ENCODE measurements at regions not wholly inside any gene's neighbourhood (a gene's known extent, or its start where the extent isn't known, plus 50 kb on each side); places are given as distances from the start of the nearest gene placed in this dataset.
"Not testable (repeated sequence)": the region's sequence is repeated elsewhere in the genome, so short reads cannot be mapped to it uniquely, and the experiment has no call there.

- H3K4me1 ChIP-seq (ENCODE audit: control extremely low read depth in 1 of 4, control insufficient read depth in 4 of 4, insufficient read depth in 4 of 4, low read length in 3 of 4); H3K9me3 ChIP-seq (ENCODE audit: control extremely low read depth in 1 of 5, control insufficient read depth in 4 of 5, insufficient read depth in 2 of 5, low read depth in 1 of 5, low read length in 4 of 5); H3K4me3 ChIP-seq (ENCODE audit: control insufficient read depth in 1 of 7, extremely low read depth in 1 of 7, insufficient read depth in 4 of 7, low read depth in 2 of 7, low read length in 6 of 7); H3K27me3 ChIP-seq (replicated peaks in 2 of 5; ENCODE audit: control insufficient read depth in 4 of 5, insufficient read depth in 5 of 5, low read length in 4 of 5); H3K36me3 ChIP-seq (ENCODE audit: control insufficient read depth in 4 of 4, insufficient read depth in 4 of 4, low read length in 3 of 4); DNase-seq; H3K27ac ChIP-seq (ENCODE audit: insufficient read depth in 1 of 2, low read depth in 1 of 2, low read length in 2 of 2, poor library complexity in 1 of 2, severe bottlenecking in 2 of 2); CTCF ChIA-PET; POLR2A ChIA-PET: not testable (repeated sequence)
- 100% methylated on average over 1 of the region's 3 CpGs for WGBS (ENCODE audit: insufficient coverage)
Measured at GRCh38 chr11:23484146-23484545, 623.9 kb upstream of the CCDC179 start.

DNA sequence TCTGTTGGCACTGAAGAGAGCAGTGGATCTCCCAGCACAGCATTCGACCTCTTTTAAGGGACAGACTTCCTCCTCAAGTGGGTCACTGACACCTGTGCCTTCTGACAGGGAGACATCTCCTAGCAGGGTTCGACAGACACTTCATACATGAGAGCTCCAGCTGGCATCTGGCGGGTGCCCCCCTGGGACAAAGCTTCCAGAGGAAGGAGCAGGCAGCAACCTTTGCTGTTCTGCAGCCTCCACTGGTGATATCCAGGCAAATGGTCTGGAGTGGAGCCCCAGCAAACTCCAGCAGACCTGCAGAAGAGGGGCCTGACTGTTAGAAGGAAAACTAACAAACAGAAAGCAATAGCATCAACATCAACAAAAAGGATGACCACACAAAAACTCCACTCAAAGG, 624.3 kb upstream of the CCDC179 start:
- H3K27me3 ChIP-seq (replicated peaks in 2 of 5; ENCODE audit: control insufficient read depth in 4 of 5, insufficient read depth in 5 of 5, low read length in 4 of 5); H3K9me3 ChIP-seq (ENCODE audit: control extremely low read depth in 1 of 5, control insufficient read depth in 4 of 5, insufficient read depth in 2 of 5, low read depth in 1 of 5, low read length in 4 of 5); H3K27ac ChIP-seq (ENCODE audit: insufficient read depth in 1 of 2, low read depth in 1 of 2, low read length in 2 of 2, poor library complexity in 1 of 2, severe bottlenecking in 2 of 2); CTCF ChIA-PET; H3K4me3 ChIP-seq (ENCODE audit: control insufficient read depth in 1 of 7, extremely low read depth in 1 of 7, insufficient read depth in 4 of 7, low read depth in 2 of 7, low read length in 6 of 7); H3K36me3 ChIP-seq (ENCODE audit: control insufficient read depth in 4 of 4, insufficient read depth in 4 of 4, low read length in 3 of 4); DNase-seq; H3K4me1 ChIP-seq (ENCODE audit: control extremely low read depth in 1 of 4, control insufficient read depth in 4 of 4, insufficient read depth in 4 of 4, low read length in 3 of 4): not testable (repeated sequence)
- WGBS (ENCODE audit: insufficient coverage): 92% methylated on average over 2 of the region's 3 CpGs
- POLR2A ChIA-PET: interaction anchor here (0.7 kb wide), 1 partner anchor 26 kb away, joined by 3 read pairs; no protein-coding TSS in a partner anchor

DNA sequence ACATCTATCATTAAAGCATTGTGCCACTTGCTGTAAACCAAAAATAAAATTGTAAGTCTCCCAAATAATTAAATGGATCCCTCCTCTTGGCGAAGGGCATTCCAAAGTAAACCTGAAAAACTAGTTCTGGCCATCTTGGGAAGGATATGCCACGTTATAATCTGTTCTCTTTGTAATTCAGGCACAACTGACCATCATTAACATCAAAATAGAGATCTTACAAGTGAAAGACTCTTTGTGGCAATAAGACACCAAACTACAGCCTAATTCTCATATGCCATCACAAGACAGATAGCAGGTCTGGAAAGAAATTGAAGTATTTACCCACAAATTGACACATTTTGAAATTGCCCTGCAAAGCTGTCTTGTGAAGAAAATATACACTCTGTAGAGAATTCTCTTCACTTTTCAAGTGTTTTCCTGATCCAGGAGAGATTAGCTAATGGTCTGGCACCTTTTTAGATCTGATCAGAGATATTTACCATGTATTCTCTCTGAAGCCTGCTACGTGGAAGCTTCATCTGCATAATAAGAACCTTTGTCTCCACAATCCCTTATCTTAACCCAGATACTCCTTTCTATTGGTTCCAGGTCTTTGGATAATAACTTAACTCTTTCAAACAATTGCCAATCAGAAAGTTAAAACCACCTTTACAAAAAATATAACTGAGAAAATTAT, 630.4 kb upstream of the CCDC179 start:
- Histone ChIP-seq H3K9me3 (ENCODE audit: control extremely low read depth in 1 of 5, control insufficient read depth in 4 of 5, insufficient read depth in 2 of 5, low read depth in 1 of 5, low read length in 4 of 5) (no peaks in the 10 kb centered on the region), H3K36me3 (ENCODE audit: control insufficient read depth in 4 of 4, insufficient read depth in 4 of 4, low read length in 3 of 4) (no peaks in the 10 kb centered on the region), H3K4me3 (ENCODE audit: control insufficient read depth in 1 of 7, extremely low read depth in 1 of 7, insufficient read depth in 4 of 7, low read depth in 2 of 7, low read length in 6 of 7) (no peak overlapping the region), H3K27ac (ENCODE audit: insufficient read depth in 1 of 2, low read depth in 1 of 2, low read length in 2 of 2, poor library complexity in 1 of 2, severe bottlenecking in 2 of 2) (no peak overlapping the region), H3K27me3 (replicated peaks in 2 of 5; ENCODE audit: control insufficient read depth in 4 of 5, insufficient read depth in 5 of 5, low read length in 4 of 5) (no peaks in the 10 kb centered on the region), H3K4me1 (ENCODE audit: control extremely low read depth in 1 of 4, control insufficient read depth in 4 of 4, insufficient read depth in 4 of 4, low read length in 3 of 4) (no peaks in the 10 kb centered on the region)
- POLR2A ChIA-PET: no interaction called here
- CTCF ChIA-PET: no interaction called here
- DNase-seq: no peak
- 87% methylated on average over 3 of the region's 3 CpGs for WGBS (ENCODE audit: insufficient coverage)

GRCh38 chr11:23494981-23495380, 634.7 kb upstream of the CCDC179 start:
- POLR2A ChIA-PET: no interaction called here
- Histone ChIP-seq H3K9me3 (ENCODE audit: control extremely low read depth in 1 of 5, control insufficient read depth in 4 of 5, insufficient read depth in 2 of 5, low read depth in 1 of 5, low read length in 4 of 5) (no peaks in the 10 kb centered on the region), H3K27ac (ENCODE audit: insufficient read depth in 1 of 2, low read depth in 1 of 2, low read length in 2 of 2, poor library complexity in 1 of 2, severe bottlenecking in 2 of 2) (no peak overlapping the region), H3K27me3 (replicated peaks in 2 of 5; ENCODE audit: control insufficient read depth in 4 of 5, insufficient read depth in 5 of 5, low read length in 4 of 5) (no peaks in the 10 kb centered on the region), H3K36me3 (ENCODE audit: control insufficient read depth in 4 of 4, insufficient read depth in 4 of 4, low read length in 3 of 4) (no peaks in the 10 kb centered on the region), H3K4me3 (ENCODE audit: control insufficient read depth in 1 of 7, extremely low read depth in 1 of 7, insufficient read depth in 4 of 7, low read depth in 2 of 7, low read length in 6 of 7) (no peak overlapping the region), H3K4me1 (ENCODE audit: control extremely low read depth in 1 of 4, control insufficient read depth in 4 of 4, insufficient read depth in 4 of 4, low read length in 3 of 4) (no peaks in the 10 kb centered on the region)
- CTCF ChIA-PET: no interaction called here
- no CpG with 5 or more reads among the region's 2 CpGs for WGBS (ENCODE audit: insufficient coverage)
- no peak for DNase-seq

GRCh38 chr11:23496340-23496739, 636.1 kb upstream of the CCDC179 start:
- H3K4me3 ChIP-seq (ENCODE audit: control insufficient read depth in 1 of 7, extremely low read depth in 1 of 7, insufficient read depth in 4 of 7, low read depth in 2 of 7, low read length in 6 of 7): no peak overlapping the region
- 100% methylated on average over 1 of the region's 6 CpGs for WGBS (ENCODE audit: insufficient coverage)
- ChIA-PET CTCF (no interaction called here), POLR2A (no interaction called here)
- DNase-seq: no peak
- H3K9me3 ChIP-seq (ENCODE audit: control extremely low read depth in 1 of 5, control insufficient read depth in 4 of 5, insufficient read depth in 2 of 5, low read depth in 1 of 5, low read length in 4 of 5): no peaks in the 10 kb centered on the region
- no peaks in the 10 kb centered on the region for H3K36me3 ChIP-seq (ENCODE audit: control insufficient read depth in 4 of 4, insufficient read depth in 4 of 4, low read length in 3 of 4)
- H3K4me1 ChIP-seq (ENCODE audit: control extremely low read depth in 1 of 4, control insufficient read depth in 4 of 4, insufficient read depth in 4 of 4, low read length in 3 of 4): no peaks in the 10 kb centered on the region
- H3K27me3 ChIP-seq (replicated peaks in 2 of 5; ENCODE audit: control insufficient read depth in 4 of 5, insufficient read depth in 5 of 5, low read length in 4 of 5): no peaks in the 10 kb centered on the region
- no peak overlapping the region for H3K27ac ChIP-seq (ENCODE audit: insufficient read depth in 1 of 2, low read depth in 1 of 2, low read length in 2 of 2, poor library complexity in 1 of 2, severe bottlenecking in 2 of 2)

GRCh38 chr11:23497040-23497439, 636.8 kb upstream of the CCDC179 start:
- DNase-seq: peak; percentile 7 to 68 (median 48)
- H3K4me1 ChIP-seq (ENCODE audit: control extremely low read depth in 1 of 4, control insufficient read depth in 4 of 4, insufficient read depth in 4 of 4, low read length in 3 of 4): no peaks in the 10 kb centered on the region
- WGBS (ENCODE audit: insufficient coverage): no CpG with 5 or more reads among the region's 1 CpG
- no peaks in the 10 kb centered on the region for H3K9me3 ChIP-seq (ENCODE audit: control extremely low read depth in 1 of 5, control insufficient read depth in 4 of 5, insufficient read depth in 2 of 5, low read depth in 1 of 5, low read length in 4 of 5)
- H3K27me3 ChIP-seq (replicated peaks in 2 of 5; ENCODE audit: control insufficient read depth in 4 of 5, insufficient read depth in 5 of 5, low read length in 4 of 5): no peaks in the 10 kb centered on the region
- no peaks in the 10 kb centered on the region for H3K36me3 ChIP-seq (ENCODE audit: control insufficient read depth in 4 of 4, insufficient read depth in 4 of 4, low read length in 3 of 4)
- no peak overlapping the region for H3K27ac ChIP-seq (ENCODE audit: insufficient read depth in 1 of 2, low read depth in 1 of 2, low read length in 2 of 2, poor library complexity in 1 of 2, severe bottlenecking in 2 of 2)
- ChIA-PET CTCF (no interaction called here), POLR2A (no interaction called here)
- H3K4me3 ChIP-seq (ENCODE audit: control insufficient read depth in 1 of 7, extremely low read depth in 1 of 7, insufficient read depth in 4 of 7, low read depth in 2 of 7, low read length in 6 of 7): no peak overlapping the region

DNA sequence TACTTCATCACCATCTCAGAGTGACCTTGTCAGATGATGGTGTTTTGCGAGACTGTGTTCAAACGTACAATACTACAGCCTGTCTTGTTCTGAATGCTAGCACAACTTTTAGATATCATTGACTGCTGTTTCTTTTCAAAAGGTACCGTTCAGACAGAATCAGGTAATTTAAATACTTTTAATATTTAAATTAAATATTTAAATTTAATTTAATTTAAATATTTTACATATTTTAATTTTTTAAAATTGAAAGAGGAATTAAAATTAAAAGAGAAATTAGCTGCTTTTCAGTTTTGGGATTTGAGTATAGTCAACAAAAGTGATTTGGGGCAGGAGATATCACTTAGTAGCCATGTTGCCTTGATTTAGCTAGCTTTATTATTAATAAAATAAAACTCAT, 642.1 kb upstream of the CCDC179 start:
- Histone ChIP-seq H3K27ac (ENCODE audit: insufficient read depth in 1 of 2, low read depth in 1 of 2, low read length in 2 of 2, poor library complexity in 1 of 2, severe bottlenecking in 2 of 2) (no peak overlapping the region), H3K4me1 (ENCODE audit: control extremely low read depth in 1 of 4, control insufficient read depth in 4 of 4, insufficient read depth in 4 of 4, low read length in 3 of 4) (no peaks in the 10 kb centered on the region), H3K36me3 (ENCODE audit: control insufficient read depth in 4 of 4, insufficient read depth in 4 of 4, low read length in 3 of 4) (no peaks in the 10 kb centered on the region), H3K9me3 (ENCODE audit: control extremely low read depth in 1 of 5, control insufficient read depth in 4 of 5, insufficient read depth in 2 of 5, low read depth in 1 of 5, low read length in 4 of 5) (no peaks in the 10 kb centered on the region), H3K27me3 (replicated peaks in 2 of 5; ENCODE audit: control insufficient read depth in 4 of 5, insufficient read depth in 5 of 5, low read length in 4 of 5) (no peaks in the 10 kb centered on the region), H3K4me3 (ENCODE audit: control insufficient read depth in 1 of 7, extremely low read depth in 1 of 7, insufficient read depth in 4 of 7, low read depth in 2 of 7, low read length in 6 of 7) (no peak overlapping the region)
- ChIA-PET POLR2A (interaction anchor here (0.7 kb wide), 1 partner anchor 82 kb away, joined by 3 read pairs; no protein-coding TSS in a partner anchor), CTCF (interaction anchor here (1.7 kb wide), 1 partner anchor 9 kb away, joined by 4 read pairs; no protein-coding TSS in a partner anchor)
- WGBS (ENCODE audit: insufficient coverage): no CpG with 5 or more reads among the region's 3 CpGs
- no peak for DNase-seq
